ENCODE measurements at regions not wholly inside any gene's neighbourhood (a gene's known extent, or its start where the extent isn't known, plus 50 kb on each side); places are given as distances from the start of the nearest gene placed in this dataset.
"Not testable (repeated sequence)": the region's sequence is repeated elsewhere in the genome, so short reads cannot be mapped to it uniquely, and the experiment has no call there.

- H3K36me3 ChIP-seq (ENCODE audit: control insufficient read depth, insufficient read depth, low read length): no peaks in the 10 kb centered on the region
- WGBS, 2 experiments (ENCODE audit: insufficient coverage in 2 of 2): 100% methylated on average over 1 of the region's 2 CpGs
- no peak overlapping the region for H3K4me3 ChIP-seq (ENCODE audit: extremely low read depth, insufficient read depth, low read length, poor library complexity, severe bottlenecking)
- peaks cover 1% of the 10 kb centered on the region for H3K4me1 ChIP-seq (ENCODE audit: control insufficient read depth, insufficient read depth, low read length, poor library complexity, severe bottlenecking)
- no peak overlapping the region for H3K27ac ChIP-seq (ENCODE audit: low read depth, low read length, severe bottlenecking)
- H3K9me3 ChIP-seq (ENCODE audit: control insufficient read depth, low read length): no peaks in the 10 kb centered on the region
These were observed 1063.1 kb downstream of the PCDH7 start for GRCh38 chr4:31783311-31783710.

- H3K4me3 ChIP-seq (ENCODE audit: extremely low read depth, insufficient read depth, low read length, poor library complexity, severe bottlenecking): no peak overlapping the region
- H3K9me3 ChIP-seq (ENCODE audit: control insufficient read depth, low read length): no peaks in the 10 kb centered on the region
- H3K27ac ChIP-seq (ENCODE audit: low read depth, low read length, severe bottlenecking): no peak overlapping the region
- WGBS, 2 experiments (ENCODE audit: insufficient coverage in 2 of 2): no CpG with 5 or more reads among the region's 2 CpGs
- peaks cover 7% of the 10 kb centered on the region for H3K4me1 ChIP-seq (ENCODE audit: control insufficient read depth, insufficient read depth, low read length, poor library complexity, severe bottlenecking)
- H3K36me3 ChIP-seq (ENCODE audit: control insufficient read depth, insufficient read depth, low read length): no peaks in the 10 kb centered on the region
These were observed 1064.4 kb downstream of the PCDH7 start for GRCh38 chr4:31784558-31784957.

- no peaks in the 10 kb centered on the region for H3K36me3 ChIP-seq (ENCODE audit: control insufficient read depth, insufficient read depth, low read length)
- H3K4me1 ChIP-seq (ENCODE audit: control insufficient read depth, insufficient read depth, low read length, poor library complexity, severe bottlenecking): peaks cover 7% of the 10 kb centered on the region
- WGBS, 2 experiments (ENCODE audit: insufficient coverage in 2 of 2): no CpG with 5 or more reads among the region's 1 CpG
- no peak overlapping the region for H3K27ac ChIP-seq (ENCODE audit: low read depth, low read length, severe bottlenecking)
- no peak overlapping the region for H3K4me3 ChIP-seq (ENCODE audit: extremely low read depth, insufficient read depth, low read length, poor library complexity, severe bottlenecking)
- no peaks in the 10 kb centered on the region for H3K9me3 ChIP-seq (ENCODE audit: control insufficient read depth, low read length)
These were observed 1067.5 kb downstream of the PCDH7 start for GRCh38 chr4:31787701-31788100.

- Histone ChIP-seq H3K4me1 (ENCODE audit: control insufficient read depth, insufficient read depth, low read length, poor library complexity, severe bottlenecking) (peaks cover 7% of the 10 kb centered on the region), H3K36me3 (ENCODE audit: control insufficient read depth, insufficient read depth, low read length) (no peaks in the 10 kb centered on the region), H3K4me3 (ENCODE audit: extremely low read depth, insufficient read depth, low read length, poor library complexity, severe bottlenecking) (no peak overlapping the region), H3K9me3 (ENCODE audit: control insufficient read depth, low read length) (no peaks in the 10 kb centered on the region), H3K27ac (ENCODE audit: low read depth, low read length, severe bottlenecking) (no peak overlapping the region)
- WGBS, 2 experiments (ENCODE audit: insufficient coverage in 2 of 2): 20% methylated on average over 1 of the region's 2 CpGs
These were observed 1068.5 kb downstream of the PCDH7 start for GRCh38 chr4:31788676-31789075.

GRCh38 chr4:31791666-31792065 lies 1071.5 kb downstream of the PCDH7 start:
- H3K9me3 ChIP-seq (ENCODE audit: control insufficient read depth, low read length): no peaks in the 10 kb centered on the region
- WGBS, 2 experiments (ENCODE audit: insufficient coverage in 2 of 2): no CpG with 5 or more reads among the region's 1 CpG
- H3K36me3 ChIP-seq (ENCODE audit: control insufficient read depth, insufficient read depth, low read length): no peaks in the 10 kb centered on the region
- H3K4me1 ChIP-seq (ENCODE audit: control insufficient read depth, insufficient read depth, low read length, poor library complexity, severe bottlenecking): peaks cover 7% of the 10 kb centered on the region
- no peak overlapping the region for H3K27ac ChIP-seq (ENCODE audit: low read depth, low read length, severe bottlenecking)
- no peak overlapping the region for H3K4me3 ChIP-seq (ENCODE audit: extremely low read depth, insufficient read depth, low read length, poor library complexity, severe bottlenecking)

- H3K4me1 ChIP-seq (ENCODE audit: control insufficient read depth, insufficient read depth, low read length, poor library complexity, severe bottlenecking): no peaks in the 10 kb centered on the region
- H3K36me3 ChIP-seq (ENCODE audit: control insufficient read depth, insufficient read depth, low read length): no peaks in the 10 kb centered on the region
- H3K9me3 ChIP-seq (ENCODE audit: control insufficient read depth, low read length): no peaks in the 10 kb centered on the region
- no peak overlapping the region for H3K27ac ChIP-seq (ENCODE audit: low read depth, low read length, severe bottlenecking)
- no CpG with 5 or more reads among the region's 4 CpGs for WGBS, 2 experiments (ENCODE audit: insufficient coverage in 2 of 2)
- no peak overlapping the region for H3K4me3 ChIP-seq (ENCODE audit: extremely low read depth, insufficient read depth, low read length, poor library complexity, severe bottlenecking)
These were observed 1073.7 kb downstream of the PCDH7 start for GRCh38 chr4:31793907-31794306.

- not testable (repeated sequence) for H3K9me3 ChIP-seq (ENCODE audit: control insufficient read depth, low read length); H3K36me3 ChIP-seq (ENCODE audit: control insufficient read depth, insufficient read depth, low read length); H3K4me3 ChIP-seq (ENCODE audit: extremely low read depth, insufficient read depth, low read length, poor library complexity, severe bottlenecking); H3K4me1 ChIP-seq (ENCODE audit: control insufficient read depth, insufficient read depth, low read length, poor library complexity, severe bottlenecking); H3K27ac ChIP-seq (ENCODE audit: low read depth, low read length, severe bottlenecking)
- WGBS, 2 experiments (ENCODE audit: insufficient coverage in 2 of 2): 80% methylated on average over 1 of the region's 1 CpG; no CpG with 5 or more reads in 1 of the 2 experiments
These were observed 1076.9 kb downstream of the PCDH7 start for GRCh38 chr4:31797052-31797451.

- Histone ChIP-seq H3K36me3 (ENCODE audit: control insufficient read depth, insufficient read depth, low read length) (no peaks in the 10 kb centered on the region), H3K27ac (ENCODE audit: low read depth, low read length, severe bottlenecking) (no peak overlapping the region), H3K4me3 (ENCODE audit: extremely low read depth, insufficient read depth, low read length, poor library complexity, severe bottlenecking) (no peak overlapping the region), H3K9me3 (ENCODE audit: control insufficient read depth, low read length) (no peaks in the 10 kb centered on the region), H3K4me1 (ENCODE audit: control insufficient read depth, insufficient read depth, low read length, poor library complexity, severe bottlenecking) (no peaks in the 10 kb centered on the region)
- 100% methylated on average over 1 of the region's 3 CpGs for whole genome bisulfite sequencing, 2 experiments (ENCODE audit: insufficient coverage in 2 of 2)
These were observed 1083.5 kb downstream of the PCDH7 start for GRCh38 chr4:31803526-31804195.

- Histone ChIP-seq H3K4me1 (ENCODE audit: control insufficient read depth, insufficient read depth, low read length, poor library complexity, severe bottlenecking) (no peaks in the 10 kb centered on the region), H3K27ac (ENCODE audit: low read depth, low read length, severe bottlenecking) (no peak overlapping the region), H3K36me3 (ENCODE audit: control insufficient read depth, insufficient read depth, low read length) (no peaks in the 10 kb centered on the region), H3K4me3 (ENCODE audit: extremely low read depth, insufficient read depth, low read length, poor library complexity, severe bottlenecking) (no peak overlapping the region), H3K9me3 (ENCODE audit: control insufficient read depth, low read length) (no peaks in the 10 kb centered on the region)
- WGBS, 2 experiments (ENCODE audit: insufficient coverage in 2 of 2): no CpG with 5 or more reads among the region's 2 CpGs
These were observed 1086.9 kb downstream of the PCDH7 start for GRCh38 chr4:31807036-31807435.

- no peaks in the 10 kb centered on the region for H3K9me3 ChIP-seq (ENCODE audit: control insufficient read depth, low read length)
- H3K27ac ChIP-seq (ENCODE audit: low read depth, low read length, severe bottlenecking): no peak overlapping the region
- no peaks in the 10 kb centered on the region for H3K4me1 ChIP-seq (ENCODE audit: control insufficient read depth, insufficient read depth, low read length, poor library complexity, severe bottlenecking)
- no peak overlapping the region for H3K4me3 ChIP-seq (ENCODE audit: extremely low read depth, insufficient read depth, low read length, poor library complexity, severe bottlenecking)
- H3K36me3 ChIP-seq (ENCODE audit: control insufficient read depth, insufficient read depth, low read length): no peaks in the 10 kb centered on the region
- WGBS, 2 experiments (ENCODE audit: insufficient coverage in 2 of 2): no CpG with 5 or more reads among the region's 1 CpG
These were observed 1124.2 kb downstream of the PCDH7 start for GRCh38 chr4:31844350-31844749.

GRCh38 chr4:31851946-31852345 lies 1131.8 kb downstream of the PCDH7 start:
- Histone ChIP-seq H3K4me1 (ENCODE audit: control insufficient read depth, insufficient read depth, low read length, poor library complexity, severe bottlenecking) (no peaks in the 10 kb centered on the region), H3K9me3 (ENCODE audit: control insufficient read depth, low read length) (peaks cover 7% of the 10 kb centered on the region), H3K36me3 (ENCODE audit: control insufficient read depth, insufficient read depth, low read length) (no peaks in the 10 kb centered on the region), H3K4me3 (ENCODE audit: extremely low read depth, insufficient read depth, low read length, poor library complexity, severe bottlenecking) (no peak overlapping the region), H3K27ac (ENCODE audit: low read depth, low read length, severe bottlenecking) (no peak overlapping the region)
- 73 to 79% methylated on average over 2 of the region's 2 CpGs for WGBS, 2 experiments (ENCODE audit: insufficient coverage in 2 of 2)

Measured in mesodermal cell (in vitro differentiated cells).